ENCODE measurements at regions not wholly inside any gene's neighbourhood (a gene's known extent, or its start where the extent isn't known, plus 50 kb on each side); places are given as distances from the start of the nearest gene placed in this dataset.
"Not testable (repeated sequence)": the region's sequence is repeated elsewhere in the genome, so short reads cannot be mapped to it uniquely, and the experiment has no call there.

DNA sequence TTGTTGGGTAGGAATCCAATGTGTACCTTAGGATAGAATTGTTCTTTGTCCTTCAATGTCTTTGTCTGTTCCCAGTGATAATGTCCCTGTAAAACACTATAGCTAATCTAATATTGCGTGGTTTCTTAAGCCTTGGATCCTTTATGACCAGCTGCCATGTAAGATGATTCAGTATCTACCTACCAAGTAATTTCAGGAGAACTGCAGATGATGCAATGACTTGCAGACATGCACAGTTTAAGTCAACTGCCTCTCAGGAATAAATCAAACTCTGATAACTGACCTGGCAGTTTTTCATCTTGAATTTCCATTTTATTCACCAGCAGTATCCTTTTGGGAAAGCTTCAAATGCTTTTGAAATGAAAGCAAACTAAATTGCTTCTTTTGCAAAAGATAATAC, 157.8 kb downstream of the TPBG start:
- ATAC-seq (no peak), DNase-seq (no peak)
- POLR2A ChIA-PET = no interaction called here
- Mint-ChIP-seq H3K27me3 (ENCODE audit: low read depth) (no peaks in the 10 kb centered on the region), H3K36me3 (ENCODE audit: low read depth) (no peaks in the 10 kb centered on the region), H3K9me3 (ENCODE audit: insufficient read depth) (no peaks in the 10 kb centered on the region), H3K4me1 (ENCODE audit: low read depth) (no peaks in the 10 kb centered on the region), H3K4me3 (no peak overlapping the region), H3K27ac (no peak overlapping the region)
- CTCF ChIA-PET = no interaction called here

- Mint-ChIP-seq H3K27me3 (ENCODE audit: low read depth) (no peaks in the 10 kb centered on the region), H3K4me3 (no peak overlapping the region), H3K4me1 (ENCODE audit: low read depth) (no peaks in the 10 kb centered on the region), H3K36me3 (ENCODE audit: low read depth) (no peaks in the 10 kb centered on the region), H3K9me3 (ENCODE audit: insufficient read depth) (no peaks in the 10 kb centered on the region), H3K27ac (no peak overlapping the region)
- DNase-seq (no peak), ATAC-seq (no peak)
- POLR2A ChIA-PET = no interaction called here
- CTCF ChIA-PET = no interaction called here
Observed at GRCh38 chr6:82521861-82522260, 158.2 kb downstream of the TPBG start.

DNA sequence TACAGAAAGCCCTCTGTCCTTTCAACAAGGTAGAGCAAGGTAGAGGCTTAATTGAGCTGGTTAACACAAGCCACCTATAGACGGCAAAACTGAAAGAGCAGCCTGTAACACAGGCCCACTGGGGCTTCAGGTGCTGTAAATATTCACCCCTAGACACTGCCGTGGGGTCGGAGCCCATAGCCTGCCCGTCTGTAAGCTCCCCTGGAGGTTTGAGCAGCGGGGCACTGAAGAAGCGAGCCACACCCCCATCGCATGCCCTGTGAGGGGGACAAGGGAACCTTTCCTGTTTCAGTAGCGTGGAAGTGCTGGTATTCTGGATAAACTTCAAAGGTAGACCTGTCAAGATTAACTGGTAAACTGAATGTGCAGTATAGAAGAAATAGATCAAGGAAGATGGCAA, 160.4 kb downstream of the TPBG start:
- CTCF ChIA-PET = no interaction called here
- DNase-seq (no peak), ATAC-seq (no peak)
- Mint-ChIP-seq H3K4me1 (ENCODE audit: low read depth) (no peaks in the 10 kb centered on the region), H3K4me3 (no peak overlapping the region), H3K9me3 (ENCODE audit: insufficient read depth) (peaks cover 3% of the 10 kb centered on the region), H3K36me3 (ENCODE audit: low read depth) (no peaks in the 10 kb centered on the region), H3K27ac (no peak overlapping the region), H3K27me3 (ENCODE audit: low read depth) (no peaks in the 10 kb centered on the region)
- POLR2A ChIA-PET = no interaction called here

- ATAC-seq = no peak
Observed at GRCh38 chr6:82525775-82526495, 162.3 kb downstream of the TPBG start.

GRCh38 chr6:82529960-82530460, 166.4 kb downstream of the TPBG start:
- H3K4me1 Mint-ChIP-seq (ENCODE audit: low read depth); ATAC-seq; DNase-seq; H3K27ac Mint-ChIP-seq; POLR2A ChIA-PET; CTCF ChIA-PET; H3K27me3 Mint-ChIP-seq (ENCODE audit: low read depth); H3K36me3 Mint-ChIP-seq (ENCODE audit: low read depth); H3K4me3 Mint-ChIP-seq; H3K9me3 Mint-ChIP-seq (ENCODE audit: insufficient read depth): not testable (repeated sequence)

More at GRCh38 chr6:82525775-82526495, 162.3 kb downstream of the TPBG start:
- Mint-ChIP-seq H3K27ac (no peak overlapping the region), H3K36me3 (ENCODE audit: low read depth) (no peaks in the 10 kb centered on the region), H3K9me3 (ENCODE audit: insufficient read depth) (peaks cover 6% of the 10 kb centered on the region), H3K4me1 (ENCODE audit: low read depth) (no peaks in the 10 kb centered on the region), H3K4me3 (no peak overlapping the region), H3K27me3 (ENCODE audit: low read depth) (no peaks in the 10 kb centered on the region)
- CTCF ChIA-PET = no interaction called here
- DNase-seq = no peak
- POLR2A ChIA-PET = no interaction called here

- Mint-ChIP-seq H3K9me3 (ENCODE audit: insufficient read depth) (no peaks in the 10 kb centered on the region), H3K4me3 (no peak overlapping the region)
- no peak for DNase-seq
Observed at GRCh38 chr6:82534876-82535275, 171.3 kb downstream of the TPBG start.

DNA sequence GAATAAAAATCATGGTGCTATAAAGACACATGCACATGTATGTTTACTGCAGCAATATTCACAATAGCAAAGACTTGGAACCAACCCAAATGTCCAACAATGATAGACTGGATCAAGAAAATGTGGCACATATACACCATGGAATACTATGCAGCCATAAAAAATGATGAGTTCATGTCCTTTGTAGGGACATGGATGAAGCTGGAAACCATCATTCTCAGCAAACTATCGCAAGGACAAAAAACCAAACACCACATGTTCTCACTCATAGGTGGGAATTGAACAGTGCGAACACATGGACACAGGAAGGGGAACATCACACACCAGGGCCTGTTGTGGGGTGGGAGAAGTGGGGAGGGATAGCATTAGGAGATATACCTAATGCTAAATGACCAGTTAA, 185.9 kb downstream of the TPBG start:
- ATAC-seq; H3K9me3 Mint-ChIP-seq (ENCODE audit: insufficient read depth); H3K36me3 Mint-ChIP-seq (ENCODE audit: low read depth); CTCF ChIA-PET; POLR2A ChIA-PET; H3K27ac Mint-ChIP-seq; H3K4me1 Mint-ChIP-seq (ENCODE audit: low read depth); H3K4me3 Mint-ChIP-seq; H3K27me3 Mint-ChIP-seq (ENCODE audit: low read depth); DNase-seq: not testable (repeated sequence)

More at GRCh38 chr6:82534876-82535275, 171.3 kb downstream of the TPBG start:
- Mint-ChIP-seq H3K27ac (no peak overlapping the region), H3K27me3 (ENCODE audit: low read depth) (no peaks in the 10 kb centered on the region), H3K4me1 (ENCODE audit: low read depth) (no peaks in the 10 kb centered on the region), H3K36me3 (ENCODE audit: low read depth) (no peaks in the 10 kb centered on the region)
- POLR2A ChIA-PET = no interaction called here
- CTCF ChIA-PET = no interaction called here
- ATAC-seq = no peak

DNA sequence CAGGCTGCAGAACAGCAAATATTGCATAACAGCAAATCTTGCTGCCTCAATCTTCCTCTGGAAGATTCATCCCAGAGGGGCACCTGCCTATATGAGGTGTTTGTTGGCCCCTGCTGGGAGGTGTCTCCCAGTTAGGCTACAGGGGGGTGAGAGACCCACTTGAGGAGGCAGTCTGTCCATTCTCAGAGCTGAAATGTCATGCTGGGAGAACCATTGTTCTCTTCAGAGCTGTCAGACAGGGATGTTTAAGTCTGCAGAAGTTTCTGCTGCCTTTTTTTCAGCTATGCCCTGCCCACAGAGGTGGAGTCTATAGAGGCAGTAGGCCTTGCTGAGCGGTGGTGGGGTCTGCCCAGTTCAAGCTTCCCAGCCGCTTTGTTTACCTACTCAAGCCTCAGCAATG, 187.7 kb downstream of the TPBG start:
- H3K27ac Mint-ChIP-seq, POLR2A ChIA-PET, ATAC-seq: not testable (repeated sequence)

DNA sequence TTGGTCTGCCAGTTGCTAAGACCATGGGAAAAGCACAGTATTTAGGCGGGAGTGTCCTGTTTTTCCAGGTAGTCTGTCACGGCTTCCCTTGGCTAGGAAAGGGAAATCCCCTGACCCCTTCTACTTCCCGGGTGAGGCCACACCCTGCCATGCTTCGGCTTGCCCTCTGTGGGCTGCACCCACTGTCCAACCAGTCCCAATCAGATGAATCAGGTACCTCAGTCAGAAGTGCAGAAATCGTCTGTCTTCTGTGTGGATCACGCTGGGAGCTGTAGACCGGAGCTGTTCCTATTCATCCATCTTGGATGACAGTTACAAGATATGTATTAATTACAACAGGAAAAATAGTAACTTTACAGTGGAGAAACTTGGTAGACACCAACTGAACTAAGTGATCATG, 188.2 kb downstream of the TPBG start:
- Mint-ChIP-seq H3K4me1 (ENCODE audit: low read depth) (no peaks in the 10 kb centered on the region), H3K4me3 (no peak overlapping the region), H3K9me3 (ENCODE audit: insufficient read depth) (peaks cover 5% of the 10 kb centered on the region), H3K27me3 (ENCODE audit: low read depth) (no peaks in the 10 kb centered on the region), H3K27ac (no peak overlapping the region), H3K36me3 (ENCODE audit: low read depth) (no peaks in the 10 kb centered on the region)
- DNase-seq = no peak
- ChIA-PET CTCF (no interaction called here), POLR2A (no interaction called here)
- ATAC-seq = no peak

More for the DNA sequence above, 187.7 kb downstream of the TPBG start:
- H3K4me1 Mint-ChIP-seq (ENCODE audit: low read depth); DNase-seq; H3K9me3 Mint-ChIP-seq (ENCODE audit: insufficient read depth); H3K36me3 Mint-ChIP-seq (ENCODE audit: low read depth); H3K27me3 Mint-ChIP-seq (ENCODE audit: low read depth); H3K4me3 Mint-ChIP-seq; CTCF ChIA-PET: not testable (repeated sequence)

DNA sequence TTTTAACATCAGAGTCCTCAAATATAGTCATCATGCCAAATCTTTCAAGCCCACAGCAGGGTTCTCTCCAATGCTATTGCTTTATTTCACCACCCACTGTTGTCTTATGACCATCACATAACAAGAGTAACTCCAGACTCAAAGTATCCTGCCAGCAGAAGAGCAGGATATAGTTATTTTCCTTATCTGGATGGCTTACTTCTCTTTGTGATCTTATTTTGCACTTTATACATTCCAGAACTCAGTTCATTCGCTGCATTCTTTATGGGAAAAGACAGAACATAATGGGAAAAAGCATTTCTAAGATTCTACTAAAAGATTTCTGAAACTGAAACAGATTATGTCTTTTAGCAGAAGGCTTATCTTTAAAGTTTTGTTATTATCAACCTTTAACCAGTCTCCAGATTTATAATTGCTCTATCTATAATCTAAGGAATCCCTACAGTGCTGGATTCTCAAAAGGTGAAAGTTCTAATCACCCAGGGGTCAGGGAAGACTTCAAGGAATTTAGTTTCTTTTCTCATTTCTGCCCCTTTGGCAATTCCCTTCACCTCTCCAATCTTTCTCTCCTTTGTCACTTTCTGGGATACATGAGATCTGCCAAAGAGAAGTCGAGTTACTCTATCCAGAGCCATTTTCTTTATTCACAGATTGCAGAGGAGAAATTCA, 190.4 kb downstream of the TPBG start:
- no peaks in the 10 kb centered on the region for H3K4me1 Mint-ChIP-seq (ENCODE audit: low read depth)
- POLR2A ChIA-PET = no interaction called here
- DNase-seq (no peak), ATAC-seq (no peak)
- H3K9me3 Mint-ChIP-seq (ENCODE audit: insufficient read depth) = peaks cover 5% of the 10 kb centered on the region
- CTCF ChIA-PET = no interaction called here
- H3K36me3 Mint-ChIP-seq (ENCODE audit: low read depth) = no peaks in the 10 kb centered on the region
- no peaks in the 10 kb centered on the region for H3K27me3 Mint-ChIP-seq (ENCODE audit: low read depth)
- H3K4me3 Mint-ChIP-seq = no peak overlapping the region
- H3K27ac Mint-ChIP-seq = no peak overlapping the region

DNA sequence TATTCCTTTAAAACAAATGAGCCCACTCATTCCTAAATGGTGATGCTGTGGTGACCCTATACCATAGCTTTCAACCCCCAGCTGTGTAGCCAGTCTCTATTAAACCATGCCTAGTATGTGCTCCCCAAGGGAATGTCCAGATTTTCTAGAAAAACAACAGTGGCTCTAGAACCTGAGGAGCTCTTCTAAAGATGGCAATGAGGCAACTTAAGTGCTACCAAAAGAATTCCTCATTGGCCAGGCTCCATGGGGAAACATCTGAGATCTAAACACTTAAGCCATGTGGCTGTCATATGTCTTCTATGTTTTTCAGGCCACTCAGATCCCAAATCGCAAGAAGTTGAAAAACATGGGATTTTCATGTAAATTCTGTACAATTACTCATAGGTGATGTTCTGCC, 191.0 kb downstream of the TPBG start:
- Mint-ChIP-seq H3K27ac (no peak overlapping the region), H3K36me3 (ENCODE audit: low read depth) (no peaks in the 10 kb centered on the region), H3K27me3 (ENCODE audit: low read depth) (no peaks in the 10 kb centered on the region), H3K4me3 (no peak overlapping the region), H3K9me3 (ENCODE audit: insufficient read depth) (peaks cover 5% of the 10 kb centered on the region), H3K4me1 (ENCODE audit: low read depth) (no peaks in the 10 kb centered on the region)
- no peak for DNase-seq
- ChIA-PET CTCF (no interaction called here), POLR2A (no interaction called here)
- no peak for ATAC-seq

- no peaks in the 10 kb centered on the region for H3K36me3 Mint-ChIP-seq (ENCODE audit: low read depth)
- no peak overlapping the region for H3K4me3 Mint-ChIP-seq
- no peaks in the 10 kb centered on the region for H3K4me1 Mint-ChIP-seq (ENCODE audit: low read depth)
- ATAC-seq (no peak), DNase-seq (no peak)
- no peaks in the 10 kb centered on the region for H3K27me3 Mint-ChIP-seq (ENCODE audit: low read depth)
- POLR2A ChIA-PET = no interaction called here
- H3K9me3 Mint-ChIP-seq (ENCODE audit: insufficient read depth) = peaks cover 5% of the 10 kb centered on the region
- CTCF ChIA-PET = no interaction called here
- H3K27ac Mint-ChIP-seq = no peak overlapping the region
Observed at GRCh38 chr6:82555801-82556200, 192.2 kb downstream of the TPBG start.

DNA sequence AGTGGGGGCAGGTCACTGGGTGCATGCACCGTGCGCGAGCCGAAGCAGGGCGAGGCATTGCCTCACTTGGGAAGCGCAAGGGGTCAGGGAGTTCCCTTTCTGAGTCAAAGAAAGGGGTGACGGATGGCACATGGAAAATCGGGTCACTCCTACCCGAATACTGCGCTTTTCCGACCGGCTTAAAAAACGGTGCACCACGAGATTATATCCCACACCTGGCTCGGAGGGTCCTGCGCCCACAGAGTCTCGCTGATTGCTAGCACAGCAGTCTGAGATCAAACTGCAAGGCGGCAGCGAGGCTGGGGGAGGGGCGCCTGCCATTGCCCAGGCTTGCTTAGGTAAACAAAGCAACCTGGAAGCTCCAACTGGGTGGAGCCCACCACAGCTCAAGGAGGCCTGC, 194.9 kb downstream of the TPBG start:
- H3K4me1 Mint-ChIP-seq (ENCODE audit: low read depth); POLR2A ChIA-PET; H3K27ac Mint-ChIP-seq; H3K4me3 Mint-ChIP-seq; DNase-seq; ATAC-seq; H3K27me3 Mint-ChIP-seq (ENCODE audit: low read depth); CTCF ChIA-PET; H3K36me3 Mint-ChIP-seq (ENCODE audit: low read depth); H3K9me3 Mint-ChIP-seq (ENCODE audit: insufficient read depth): not testable (repeated sequence)

Measured in activated CD8-positive, alpha-beta T cell treated with anti-CD3 and anti-CD28 coated beads, Interleukin-2, amount 10 ng/mL, durations not matched to agents 7 days and 5 days (primary cell).